ENCODE measurements at regions not wholly inside any gene's neighbourhood (a gene's known extent, or its start where the extent isn't known, plus 50 kb on each side); places are given as distances from the start of the nearest gene placed in this dataset.

DNA sequence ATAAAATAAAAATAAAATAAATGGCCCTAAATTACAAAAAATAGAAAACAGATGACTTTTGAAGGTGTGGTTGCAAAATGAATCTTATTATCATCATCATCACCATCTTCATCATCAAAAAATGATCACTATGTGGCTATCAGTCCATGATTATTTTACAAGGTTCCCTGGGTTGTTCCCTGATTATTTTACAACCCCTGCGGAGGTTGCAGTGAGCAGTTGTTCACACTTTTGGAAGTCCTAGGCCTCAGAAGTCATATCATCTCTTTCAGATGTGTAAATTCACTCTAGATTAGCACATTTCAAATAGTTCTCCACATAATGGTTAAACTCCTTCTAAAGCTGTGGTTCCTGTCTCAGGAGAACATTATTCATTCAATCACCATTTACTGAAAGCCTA is 57.4 kb upstream of the NR5A2 start:
- TF ChIP-seq SIN3A (IDR thresholded peaks at IDR 0.05; ENCODE audit: borderline replicate concordance, insufficient read depth, low read length) (no peak), TAF1 (IDR thresholded peaks at IDR 0.05; ENCODE audit: borderline replicate concordance, insufficient read depth, low read length) (no peak), FOXP2 (optimal IDR thresholded peaks at IDR 0.05; ENCODE audit: borderline replicate concordance, extremely low read depth, extremely low read length, insufficient read depth) (no peak), POLR2AphosphoS5 (IDR thresholded peaks at IDR 0.05; ENCODE audit: low read depth, low read length) (no peak)
- TF ChIP-seq, protein P1, sequence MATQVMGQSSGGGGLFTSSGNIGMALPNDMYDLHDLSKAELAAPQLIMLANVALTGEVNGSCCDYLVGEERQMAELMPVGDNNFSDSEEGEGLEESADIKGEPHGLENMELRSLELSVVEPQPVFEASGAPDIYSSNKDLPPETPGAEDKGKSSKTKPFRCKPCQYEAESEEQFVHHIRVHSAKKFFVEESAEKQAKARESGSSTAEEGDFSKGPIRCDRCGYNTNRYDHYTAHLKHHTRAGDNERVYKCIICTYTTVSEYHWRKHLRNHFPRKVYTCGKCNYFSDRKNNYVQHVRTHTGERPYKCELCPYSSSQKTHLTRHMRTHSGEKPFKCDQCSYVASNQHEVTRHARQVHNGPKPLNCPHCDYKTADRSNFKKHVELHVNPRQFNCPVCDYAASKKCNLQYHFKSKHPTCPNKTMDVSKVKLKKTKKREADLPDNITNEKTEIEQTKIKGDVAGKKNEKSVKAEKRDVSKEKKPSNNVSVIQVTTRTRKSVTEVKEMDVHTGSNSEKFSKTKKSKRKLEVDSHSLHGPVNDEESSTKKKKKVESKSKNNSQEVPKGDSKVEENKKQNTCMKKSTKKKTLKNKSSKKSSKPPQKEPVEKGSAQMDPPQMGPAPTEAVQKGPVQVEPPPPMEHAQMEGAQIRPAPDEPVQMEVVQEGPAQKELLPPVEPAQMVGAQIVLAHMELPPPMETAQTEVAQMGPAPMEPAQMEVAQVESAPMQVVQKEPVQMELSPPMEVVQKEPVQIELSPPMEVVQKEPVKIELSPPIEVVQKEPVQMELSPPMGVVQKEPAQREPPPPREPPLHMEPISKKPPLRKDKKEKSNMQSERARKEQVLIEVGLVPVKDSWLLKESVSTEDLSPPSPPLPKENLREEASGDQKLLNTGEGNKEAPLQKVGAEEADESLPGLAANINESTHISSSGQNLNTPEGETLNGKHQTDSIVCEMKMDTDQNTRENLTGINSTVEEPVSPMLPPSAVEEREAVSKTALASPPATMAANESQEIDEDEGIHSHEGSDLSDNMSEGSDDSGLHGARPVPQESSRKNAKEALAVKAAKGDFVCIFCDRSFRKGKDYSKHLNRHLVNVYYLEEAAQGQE (IDR thresholded peaks at IDR 0.05; ENCODE audit: insufficient read depth in 1 of 2, low read depth in 2 of 2, low read length in 2 of 2), result no peak

DNA sequence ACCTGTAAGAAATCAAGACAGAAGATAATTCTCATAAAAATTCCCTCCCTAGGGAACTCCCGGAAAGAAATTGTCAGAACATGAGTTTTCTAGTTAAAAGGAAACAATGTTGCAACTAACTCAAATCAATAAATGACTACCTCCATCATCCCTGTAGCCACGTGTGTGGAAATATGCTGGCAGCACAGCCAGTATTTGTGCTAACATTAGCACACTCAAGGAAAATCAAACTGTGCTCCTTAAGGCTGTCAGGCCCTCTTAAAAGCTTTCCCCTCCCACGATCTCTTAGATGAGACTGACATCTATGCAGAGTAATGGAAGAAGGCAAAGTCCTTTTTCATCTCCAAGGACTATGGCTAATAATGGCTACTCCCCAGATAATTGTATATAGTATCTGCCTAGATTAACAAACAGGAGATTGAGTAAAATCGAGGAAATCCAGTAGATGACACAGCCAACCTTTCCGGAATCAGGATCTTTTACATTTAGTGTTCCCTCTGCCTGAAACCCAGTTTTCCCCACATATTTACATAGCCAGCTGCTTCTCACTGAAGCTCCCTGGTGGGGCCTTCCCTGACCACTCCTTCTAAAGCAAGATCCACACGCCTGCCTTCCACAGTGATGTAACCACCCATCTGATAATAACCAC is 50.9 kb upstream of the NR5A2 start:
- TF ChIP-seq, protein P1 (IDR thresholded peaks at IDR 0.05; ENCODE audit: insufficient read depth in 1 of 2, low read depth in 2 of 2, low read length in 2 of 2), result no peak
- TF ChIP-seq TAF1 (IDR thresholded peaks at IDR 0.05; ENCODE audit: borderline replicate concordance, insufficient read depth, low read length), result no peak

All from PFSK-1 (cell line).